ENCODE measurements at regions not wholly inside any gene's neighbourhood (a gene's known extent, or its start where the extent isn't known, plus 50 kb on each side); places are given as distances from the start of the nearest gene placed in this dataset.

GRCh38 chr10:3408603-3409365 is 236.2 kb upstream of the PITRM1 start:
- no peak overlapping the region for H3K27ac ChIP-seq
- POLR2A ChIA-PET (ENCODE audit: low non-redundant PET): no interaction called here
- DNase-seq (ENCODE audit: low spot score): no peak
- TF ChIP-seq CTCF (conservative IDR thresholded peaks at IDR 0.05; ENCODE audit: low read depth): no peak
- CTCF ChIA-PET: no interaction called here

DNA sequence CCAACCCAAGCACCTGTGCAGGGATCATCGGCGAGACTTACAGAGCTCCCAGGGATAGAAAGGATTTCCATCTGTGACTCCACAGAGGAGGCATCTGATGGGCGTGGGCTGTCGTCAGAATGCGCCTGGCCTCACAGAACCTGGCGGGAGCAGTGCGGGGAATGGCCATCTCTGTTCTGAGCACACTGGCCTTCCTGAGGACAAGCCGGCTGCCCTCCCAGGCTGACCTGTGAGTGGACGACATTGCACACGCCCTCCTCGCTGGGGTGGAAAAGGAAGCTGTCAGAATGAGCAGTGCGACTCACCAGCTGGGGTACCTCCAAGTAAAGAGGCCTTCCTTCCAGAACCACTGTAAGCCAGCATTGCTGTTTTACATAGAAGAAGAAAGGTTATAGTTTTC is 234.6 kb upstream of the PITRM1 start:
- POLR2A ChIA-PET (ENCODE audit: low non-redundant PET): no interaction called here
- TF ChIP-seq CTCF (conservative IDR thresholded peaks at IDR 0.05; ENCODE audit: low read depth): no peak
- H3K27ac ChIP-seq: no peak overlapping the region
- CTCF ChIA-PET: no interaction called here
- no peak for DNase-seq (ENCODE audit: low spot score)

- H3K27ac ChIP-seq: no peak overlapping the region
- no peak for DNase-seq (ENCODE audit: low spot score)
- ChIA-PET CTCF (no interaction called here), POLR2A (ENCODE audit: low non-redundant PET) (no interaction called here)
- no peak for TF ChIP-seq CTCF (conservative IDR thresholded peaks at IDR 0.05; ENCODE audit: low read depth)
These were observed 234.0 kb upstream of the PITRM1 start for GRCh38 chr10:3406556-3406955.

DNA sequence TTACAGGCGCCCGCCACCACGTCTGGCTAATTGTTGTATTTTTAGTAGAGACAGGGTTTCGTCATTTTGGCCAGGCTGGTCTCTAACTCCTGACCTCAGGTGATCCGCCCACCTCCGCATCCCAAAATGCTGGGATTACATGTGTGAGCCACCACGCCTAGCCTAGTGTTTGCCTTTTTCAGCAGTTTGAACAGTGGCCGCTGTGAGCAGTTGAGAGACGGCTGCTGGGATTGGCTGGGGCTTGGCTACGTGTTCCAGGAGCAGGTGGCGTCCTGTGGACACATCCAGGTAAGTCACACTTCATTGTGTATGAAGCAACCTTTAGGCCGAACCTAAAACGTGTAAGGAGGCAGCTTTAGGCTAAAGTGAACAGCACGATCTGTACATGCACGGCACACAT is 231.8 kb upstream of the PITRM1 start:
- POLR2A ChIA-PET (ENCODE audit: low non-redundant PET): no interaction called here
- TF ChIP-seq CTCF (conservative IDR thresholded peaks at IDR 0.05; ENCODE audit: low read depth): no peak
- DNase-seq (ENCODE audit: low spot score): no peak
- CTCF ChIA-PET: no interaction called here
- H3K27ac ChIP-seq: no peak overlapping the region

GRCh38 chr10:3402187-3402751 is 229.7 kb upstream of the PITRM1 start:
- CTCF ChIA-PET: no interaction called here

GRCh38 chr10:3401491-3401938 is 228.9 kb upstream of the PITRM1 start:
- TF ChIP-seq CTCF (conservative IDR thresholded peaks at IDR 0.05; ENCODE audit: low read depth): no peak
- CTCF ChIA-PET: no interaction called here
- H3K27ac ChIP-seq: no peak overlapping the region
- DNase-seq (ENCODE audit: low spot score): no peak
- POLR2A ChIA-PET (ENCODE audit: low non-redundant PET): no interaction called here

More at GRCh38 chr10:3402187-3402751, 229.7 kb upstream of the PITRM1 start:
- POLR2A ChIA-PET (ENCODE audit: low non-redundant PET): no interaction called here
- H3K27ac ChIP-seq: no peak overlapping the region
- TF ChIP-seq CTCF (conservative IDR thresholded peaks at IDR 0.05; ENCODE audit: low read depth): no peak
- DNase-seq (ENCODE audit: low spot score): no peak
